Activated naive CD4-positive, alpha-beta T cell treated with anti-CD3 and anti-CD28 coated beads for 36 hours (primary cell): ENCODE measurements at regions not wholly inside any gene's neighbourhood (a gene's known extent, or its start where the extent isn't known, plus 50 kb on each side); places are given as distances from the start of the nearest gene placed in this dataset.
"Not testable (repeated sequence)": the region's sequence is repeated elsewhere in the genome, so short reads cannot be mapped to it uniquely, and the experiment has no call there.

Source experiments
- CTCF ChIA-PET: fragments of 350-600 bp; sonication (Branson Sonifier 250); formaldehyde crosslinking; loops from one replicate; lab custom pipeline; 2021; ENCODE audit warnings: antibody characterized with exemption; lab: Charles Lee
- DNase-seq: peaks from one replicate; pipeline ENCODE4 v3.0.0-alpha.2; 2020
- H3K27ac Mint-ChIP-seq: one replicate; pipeline ENCODE4 v1.8.0; 2021; ENCODE audit warnings: mild to moderate bottlenecking, mixed read lengths
- H3K27me3 Mint-ChIP-seq: one replicate; pipeline ENCODE4 v1.8.0; 2021; ENCODE audit warnings: low read depth, mixed read lengths
- H3K36me3 Mint-ChIP-seq: one replicate; pipeline ENCODE4 v1.8.0; 2021; ENCODE audit warnings: low read depth, mixed read lengths
- H3K4me1 Mint-ChIP-seq: one replicate; pipeline ENCODE4 v1.8.0; 2021; ENCODE audit warnings: low read depth, mixed read lengths
- H3K4me3 Mint-ChIP-seq: one replicate; pipeline ENCODE4 v1.8.0; 2021; ENCODE audit warnings: mild to moderate bottlenecking, moderate library complexity, mixed read lengths
- H3K9me3 Mint-ChIP-seq: one replicate; pipeline ENCODE4 v1.8.0; 2021; ENCODE audit warnings: mixed read lengths
- intact Hi-C: fragments of 100-400 bp; cut with micrococcal nuclease; formaldehyde crosslinking; loops from one replicate; pipeline ENCODE4 v1.15.1; 2023

- no peak for DNase-seq
- Mint-ChIP-seq H3K27me3 (peaks cover 7% of the 10 kb centered on the region), H3K9me3 (peaks cover 44% of the 10 kb centered on the region), H3K4me1 (no peaks in the 10 kb centered on the region), H3K27ac (no peak overlapping the region), H3K4me3 (no peak overlapping the region), H3K36me3 (peaks cover 2% of the 10 kb centered on the region)
- CTCF ChIA-PET: no interaction called here
- intact Hi-C loops: no loop called here
These were observed 58.8 kb downstream of the UQCRFS1 start for GRCh38 chr19:29154163-29154562.

GRCh38 chr19:29145756-29146155 lies 67.2 kb downstream of the UQCRFS1 start:
- H3K4me1 Mint-ChIP-seq: no peaks in the 10 kb centered on the region
- H3K9me3 Mint-ChIP-seq: peaks cover 10% of the 10 kb centered on the region
- no peaks in the 10 kb centered on the region for H3K36me3 Mint-ChIP-seq
- CTCF ChIA-PET: no interaction called here
- intact Hi-C loops: no loop called here
- DNase-seq: no peak
- peaks cover 9% of the 10 kb centered on the region for H3K27me3 Mint-ChIP-seq
- no peak overlapping the region for H3K4me3 Mint-ChIP-seq
- H3K27ac Mint-ChIP-seq: no peak overlapping the region

- H3K36me3 Mint-ChIP-seq: peaks cover 4% of the 10 kb centered on the region
These were observed 69.8 kb downstream of the UQCRFS1 start for GRCh38 chr19:29143183-29143582.

DNA sequence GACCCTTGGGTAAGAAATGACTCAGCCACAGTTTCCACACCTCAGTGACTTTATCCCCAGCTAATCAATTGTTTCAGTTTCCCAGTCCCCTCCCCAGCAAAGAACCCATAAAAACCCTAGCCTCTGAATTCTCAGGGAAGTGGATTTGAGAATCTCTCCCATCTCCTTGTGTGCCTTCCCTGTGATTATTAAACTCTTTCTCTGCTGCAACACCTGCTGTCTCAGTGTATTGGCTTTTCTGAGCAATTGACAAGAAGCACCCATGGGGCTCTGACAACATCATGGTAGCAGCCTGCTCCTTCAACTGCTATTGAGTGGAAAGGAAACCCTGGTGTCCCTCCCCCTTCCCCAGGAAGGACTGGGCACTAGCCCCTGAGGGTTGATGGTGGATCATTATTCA lies 73.7 kb downstream of the UQCRFS1 start:
- CTCF ChIA-PET: no interaction called here
- Mint-ChIP-seq H3K4me3 (no peak overlapping the region), H3K36me3 (peaks cover 6% of the 10 kb centered on the region)

More at GRCh38 chr19:29143183-29143582, 69.8 kb downstream of the UQCRFS1 start:
- no peak overlapping the region for H3K4me3 Mint-ChIP-seq
- peaks cover 7% of the 10 kb centered on the region for H3K27me3 Mint-ChIP-seq
- no peaks in the 10 kb centered on the region for H3K4me1 Mint-ChIP-seq
- intact Hi-C loops: no loop called here
- H3K9me3 Mint-ChIP-seq: peaks cover 29% of the 10 kb centered on the region
- H3K27ac Mint-ChIP-seq: no peak overlapping the region
- CTCF ChIA-PET: no interaction called here
- no peak for DNase-seq

DNA sequence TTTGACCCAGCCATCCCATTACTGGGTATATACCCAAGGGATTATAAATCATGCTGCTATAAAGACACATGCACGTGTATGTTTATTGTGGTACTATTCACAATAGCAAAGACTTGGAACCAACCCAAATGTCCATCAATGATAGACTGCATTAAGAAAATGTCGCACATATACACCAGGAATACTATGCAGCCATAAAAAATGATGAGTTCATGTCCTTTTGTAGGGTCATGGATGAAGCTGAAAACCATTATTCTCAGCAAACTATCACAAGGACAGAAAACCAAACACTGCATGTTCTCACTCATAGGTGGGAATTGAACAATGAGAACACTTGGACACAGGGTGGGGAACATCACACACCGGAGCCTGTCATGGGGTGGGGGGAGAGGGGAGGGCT lies 74.7 kb downstream of the UQCRFS1 start:
- H3K27me3 Mint-ChIP-seq, H3K4me1 Mint-ChIP-seq, CTCF ChIA-PET: not testable (repeated sequence)

More for the DNA sequence above, 73.7 kb downstream of the UQCRFS1 start:
- intact Hi-C loops: no loop called here
- peak; percentile 8 for DNase-seq
- Mint-ChIP-seq H3K27ac (no peak overlapping the region), H3K27me3 (peaks cover 3% of the 10 kb centered on the region), H3K4me1 (no peaks in the 10 kb centered on the region), H3K9me3 (peaks cover 55% of the 10 kb centered on the region)

GRCh38 chr19:29131456-29131855 lies 81.5 kb downstream of the UQCRFS1 start:
- intact Hi-C loops: no loop called here
- CTCF ChIA-PET: no interaction called here
- H3K27ac Mint-ChIP-seq: no peak overlapping the region
- H3K4me1 Mint-ChIP-seq: no peaks in the 10 kb centered on the region
- DNase-seq: no peak
- no peak overlapping the region for H3K4me3 Mint-ChIP-seq
- no peaks in the 10 kb centered on the region for H3K27me3 Mint-ChIP-seq
- peaks cover 17% of the 10 kb centered on the region for H3K9me3 Mint-ChIP-seq
- H3K36me3 Mint-ChIP-seq: no peaks in the 10 kb centered on the region

More for the DNA sequence above, 74.7 kb downstream of the UQCRFS1 start:
- H3K4me3 Mint-ChIP-seq, DNase-seq, intact Hi-C loops, H3K36me3 Mint-ChIP-seq, H3K27ac Mint-ChIP-seq: not testable (repeated sequence)
- peaks cover 59% of the 10 kb centered on the region for H3K9me3 Mint-ChIP-seq

- Mint-ChIP-seq H3K36me3 (no peaks in the 10 kb centered on the region), H3K27ac (no peak overlapping the region), H3K27me3 (no peaks in the 10 kb centered on the region), H3K4me3 (no peak overlapping the region), H3K4me1 (no peaks in the 10 kb centered on the region), H3K9me3 (peaks cover 11% of the 10 kb centered on the region)
- CTCF ChIA-PET: no interaction called here
- intact Hi-C loops: no loop called here
- no peak for DNase-seq
These were observed 83.8 kb downstream of the UQCRFS1 start for GRCh38 chr19:29129148-29129547.

DNA sequence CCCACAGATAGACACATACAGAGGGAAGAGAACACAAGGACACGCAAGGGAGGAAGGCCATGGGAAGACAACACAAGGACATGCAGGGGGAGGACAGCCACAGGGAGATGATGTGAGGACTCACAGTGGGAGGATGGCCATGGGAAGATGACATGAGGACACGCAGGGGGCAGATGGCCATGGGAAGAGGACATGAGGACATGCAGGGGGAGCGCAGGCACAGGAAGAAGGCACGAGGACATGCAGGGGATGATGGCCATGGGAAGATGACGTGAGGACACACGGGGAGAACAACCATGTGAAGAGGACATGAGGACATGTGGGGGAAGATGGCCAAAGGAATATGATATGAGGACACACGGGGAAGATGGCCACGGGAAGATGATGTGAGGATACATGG lies 84.7 kb downstream of the UQCRFS1 start:
- DNase-seq: no peak
- no peaks in the 10 kb centered on the region for H3K4me1 Mint-ChIP-seq
- no peaks in the 10 kb centered on the region for H3K27me3 Mint-ChIP-seq
- intact Hi-C loops: no loop called here
- H3K36me3 Mint-ChIP-seq: no peaks in the 10 kb centered on the region
- no peak overlapping the region for H3K4me3 Mint-ChIP-seq
- H3K9me3 Mint-ChIP-seq: peaks cover 10% of the 10 kb centered on the region
- CTCF ChIA-PET: no interaction called here
- no peak overlapping the region for H3K27ac Mint-ChIP-seq

DNA sequence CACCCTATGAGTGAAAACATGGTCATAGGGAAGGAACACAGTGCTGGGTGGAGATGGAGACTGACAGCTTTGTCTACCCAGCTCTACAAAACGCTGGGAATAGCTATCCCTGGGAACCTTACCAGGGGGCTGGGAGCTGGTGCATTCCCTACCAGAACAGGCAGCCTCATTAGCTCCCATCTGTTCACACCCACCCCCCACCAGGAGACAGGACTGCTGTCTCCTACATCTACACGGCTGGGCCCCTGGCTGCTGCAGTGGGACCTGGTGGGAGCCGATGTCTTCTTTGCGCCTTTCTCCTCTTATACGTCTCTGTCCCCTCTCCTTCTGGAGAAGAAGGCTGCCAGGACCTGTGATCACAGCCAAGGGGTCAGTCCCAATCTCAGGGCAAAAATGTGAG lies 90.8 kb downstream of the UQCRFS1 start:
- H3K9me3 Mint-ChIP-seq: peaks cover 13% of the 10 kb centered on the region
- H3K4me1 Mint-ChIP-seq: no peaks in the 10 kb centered on the region
- DNase-seq: no peak
- CTCF ChIA-PET: no interaction called here
- intact Hi-C loops: no loop called here
- no peak overlapping the region for H3K27ac Mint-ChIP-seq
- H3K36me3 Mint-ChIP-seq: no peaks in the 10 kb centered on the region
- no peak overlapping the region for H3K4me3 Mint-ChIP-seq
- no peaks in the 10 kb centered on the region for H3K27me3 Mint-ChIP-seq

GRCh38 chr19:29121684-29122083 lies 91.3 kb downstream of the UQCRFS1 start:
- peaks cover 2% of the 10 kb centered on the region for H3K27me3 Mint-ChIP-seq
- intact Hi-C loops: no loop called here
- H3K4me3 Mint-ChIP-seq: no peak overlapping the region
- CTCF ChIA-PET: interaction anchor here (1.4 kb wide), 1 partner anchor 142 kb away, joined by 6 read pairs; no protein-coding TSS in a partner anchor
- H3K27ac Mint-ChIP-seq: no peak overlapping the region
- no peaks in the 10 kb centered on the region for H3K36me3 Mint-ChIP-seq
- H3K9me3 Mint-ChIP-seq: peaks cover 13% of the 10 kb centered on the region
- no peaks in the 10 kb centered on the region for H3K4me1 Mint-ChIP-seq
- DNase-seq: no peak

GRCh38 chr19:29120466-29120865 lies 92.5 kb downstream of the UQCRFS1 start:
- Mint-ChIP-seq H3K4me3 (no peak overlapping the region), H3K27me3 (peaks cover 2% of the 10 kb centered on the region), H3K9me3 (peaks cover 13% of the 10 kb centered on the region), H3K4me1 (no peaks in the 10 kb centered on the region), H3K36me3 (no peaks in the 10 kb centered on the region), H3K27ac (no peak overlapping the region)
- no peak for DNase-seq
- intact Hi-C loops: no loop called here
- CTCF ChIA-PET: interaction anchor here (1.4 kb wide), 1 partner anchor 143 kb away, joined by 6 read pairs; no protein-coding TSS in a partner anchor

GRCh38 chr19:29119590-29119989 lies 93.4 kb downstream of the UQCRFS1 start:
- Mint-ChIP-seq H3K27ac (no peak overlapping the region), H3K36me3 (no peaks in the 10 kb centered on the region), H3K4me1 (no peaks in the 10 kb centered on the region), H3K27me3 (peaks cover 2% of the 10 kb centered on the region), H3K4me3 (no peak overlapping the region), H3K9me3 (peaks cover 7% of the 10 kb centered on the region)
- intact Hi-C loops: no loop called here
- DNase-seq: no peak
- CTCF ChIA-PET: interaction anchor here (1.2 kb wide), 1 partner anchor 11 kb away, joined by 3 read pairs; no protein-coding TSS in a partner anchor

DNA sequence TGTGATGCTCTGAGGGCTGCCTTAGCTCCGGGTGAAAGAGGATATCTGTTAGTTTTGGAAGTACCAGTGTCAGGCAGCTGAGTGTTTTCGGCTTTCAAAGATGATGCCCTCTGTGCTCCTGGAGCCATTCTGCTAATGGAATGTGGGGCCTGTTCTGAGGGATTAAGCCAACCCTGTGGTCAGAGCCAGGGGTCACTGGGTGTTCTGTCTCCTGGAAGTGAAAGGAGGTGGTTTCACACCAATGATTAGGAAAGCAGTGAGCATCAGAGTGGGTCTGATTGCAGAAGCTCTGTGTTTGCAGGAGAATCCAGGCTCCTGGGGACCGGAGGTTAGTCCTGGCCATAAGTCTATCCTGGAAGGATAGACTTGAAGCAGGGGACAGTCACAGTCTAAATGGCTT lies 94.6 kb downstream of the UQCRFS1 start:
- H3K9me3 Mint-ChIP-seq: peaks cover 4% of the 10 kb centered on the region
- no peak overlapping the region for H3K4me3 Mint-ChIP-seq
- DNase-seq: no peak
- intact Hi-C loops: no loop called here
- no peaks in the 10 kb centered on the region for H3K4me1 Mint-ChIP-seq
- H3K36me3 Mint-ChIP-seq: no peaks in the 10 kb centered on the region
- H3K27me3 Mint-ChIP-seq: peaks cover 2% of the 10 kb centered on the region
- H3K27ac Mint-ChIP-seq: no peak overlapping the region
- CTCF ChIA-PET: no interaction called here
